Hepatocyte (in vitro differentiated cells): ENCODE measurements at regions not wholly inside any gene's neighbourhood (a gene's known extent, or its start where the extent isn't known, plus 50 kb on each side); places are given as distances from the start of the nearest gene placed in this dataset.
A peak's percentile ranks its signal among the peaks of the same experiment; 100 is the strongest.

ENCODE experiments used
- DNase-seq: peaks from one replicate; pipeline ENCODE4 v3.0.0-alpha.2; 2016; ENCODE audit warnings: low spot score
- H2AFZ ChIP-seq: fragments of 200-600 bp; sonication (generic); 2 replicates; pipeline ENCODE4 v1.6.0; 2016; ENCODE audit warnings: antibody characterized with exemption, mild to moderate bottlenecking
- H3K27ac ChIP-seq: fragments of 200-600 bp; sonication (generic); 2 replicates; pipeline ENCODE4 v1.5.1; 2016; ENCODE audit warnings: mild to moderate bottlenecking
- H3K27me3 ChIP-seq: fragments of 200-600 bp; sonication (generic); 2 replicates; pipeline ENCODE4 v1.6.1; 2016
- H3K36me3 ChIP-seq: fragments of 200-600 bp; sonication (generic); replicated peaks from 2 replicates; pipeline ENCODE4 v1.5.1; 2016; ENCODE audit warnings: low read depth; ENCODE audit not compliant: insufficient read depth
- H3K4me1 ChIP-seq: fragments of 200-600 bp; sonication (generic); 2 replicates; pipeline ENCODE4 v1.5.1; 2016; ENCODE audit warnings: mild to moderate bottlenecking, moderate library complexity; ENCODE audit not compliant: insufficient read depth
- H3K4me2 ChIP-seq: fragments of 200-600 bp; sonication (generic); 2 replicates; pipeline ENCODE4 v1.6.0; 2016
- H3K4me3 ChIP-seq: fragments of 200-600 bp; sonication (generic); 2 replicates; pipeline ENCODE4 v1.5.1; 2016; ENCODE audit warnings: mild to moderate bottlenecking
- H3K79me2 ChIP-seq: fragments of 200-600 bp; sonication (generic); 2 replicates; pipeline ENCODE4 v1.6.0; 2017; ENCODE audit warnings: mild to moderate bottlenecking
- H3K9me2 ChIP-seq: fragments of 200-600 bp; sonication (generic); replicated peaks from 2 replicates; pipeline ENCODE4 v1.6.0; 2017; ENCODE audit warnings: mild to moderate bottlenecking; ENCODE audit not compliant: insufficient read depth
- H3K9me3 ChIP-seq: fragments of 200-600 bp; sonication (generic); 2 replicates; pipeline ENCODE4 v1.5.1; 2016; ENCODE audit warnings: low read depth, mild to moderate bottlenecking
- H4K20me1 ChIP-seq: fragments of 200-600 bp; sonication (generic); 2 replicates; pipeline ENCODE4 v1.6.0; 2016; ENCODE audit warnings: mild to moderate bottlenecking; ENCODE audit not compliant: insufficient read depth, poor library complexity, severe bottlenecking
- EZH2 ChIP-seq: fragments of 200-600 bp; sonication (generic); IDR thresholded peaks from 2 replicates; pipeline ENCODE4 v1.6.1; 2016; ENCODE audit warnings: antibody characterized with exemption, mild to moderate bottlenecking, borderline replicate concordance
- EZH2phosphoT487 ChIP-seq: fragments of 200-600 bp; sonication (generic); IDR thresholded peaks from one replicate; pipeline ENCODE4 v1.6.1; 2018; ENCODE audit warnings: antibody characterized with exemption, mild to moderate bottlenecking, low read depth, moderate library complexity; ENCODE audit not compliant: unreplicated experiment, severe bottlenecking
- WGBS: methylation state at CpG from one replicate; pipeline ENCODE4 v1.1.6; 2016; ENCODE audit warnings: low lambda C conversion rate; ENCODE audit errors: missing lambda C conversion rate; 5-methylcytosine and 5-hydroxymethylcytosine counted together
- TF ChIP-seq, protein P1 (sequence below): fragments of 200-600 bp; sonication (generic); IDR thresholded peaks from 2 replicates; pipeline ENCODE4 v1.5.1; 2016; ENCODE audit warnings: antibody characterized with exemption, mild to moderate bottlenecking; ENCODE audit not compliant: poor library complexity

DNA sequence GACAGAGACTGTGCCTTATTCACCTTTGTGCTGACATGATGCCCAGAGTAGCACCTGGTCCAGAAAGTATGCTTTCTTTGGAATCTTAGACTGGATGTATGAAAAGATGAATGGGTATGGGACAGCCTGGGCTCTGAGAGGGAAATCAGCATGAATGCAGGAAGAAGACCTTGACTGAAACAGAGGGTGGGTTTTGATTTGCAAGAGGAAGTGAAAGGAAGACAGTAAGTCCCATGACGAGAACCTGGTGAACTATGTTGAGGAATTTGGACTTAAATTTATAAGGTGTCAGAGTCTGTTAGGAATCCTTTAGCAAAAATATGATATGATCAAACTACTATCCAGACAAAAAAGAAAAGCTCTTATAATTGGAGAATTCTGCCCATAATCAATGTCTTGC is 301.9 kb downstream of the SPRY2 start:
- TF ChIP-seq, protein P1, sequence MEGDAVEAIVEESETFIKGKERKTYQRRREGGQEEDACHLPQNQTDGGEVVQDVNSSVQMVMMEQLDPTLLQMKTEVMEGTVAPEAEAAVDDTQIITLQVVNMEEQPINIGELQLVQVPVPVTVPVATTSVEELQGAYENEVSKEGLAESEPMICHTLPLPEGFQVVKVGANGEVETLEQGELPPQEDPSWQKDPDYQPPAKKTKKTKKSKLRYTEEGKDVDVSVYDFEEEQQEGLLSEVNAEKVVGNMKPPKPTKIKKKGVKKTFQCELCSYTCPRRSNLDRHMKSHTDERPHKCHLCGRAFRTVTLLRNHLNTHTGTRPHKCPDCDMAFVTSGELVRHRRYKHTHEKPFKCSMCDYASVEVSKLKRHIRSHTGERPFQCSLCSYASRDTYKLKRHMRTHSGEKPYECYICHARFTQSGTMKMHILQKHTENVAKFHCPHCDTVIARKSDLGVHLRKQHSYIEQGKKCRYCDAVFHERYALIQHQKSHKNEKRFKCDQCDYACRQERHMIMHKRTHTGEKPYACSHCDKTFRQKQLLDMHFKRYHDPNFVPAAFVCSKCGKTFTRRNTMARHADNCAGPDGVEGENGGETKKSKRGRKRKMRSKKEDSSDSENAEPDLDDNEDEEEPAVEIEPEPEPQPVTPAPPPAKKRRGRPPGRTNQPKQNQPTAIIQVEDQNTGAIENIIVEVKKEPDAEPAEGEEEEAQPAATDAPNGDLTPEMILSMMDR = no peak
- no peak for TF ChIP-seq EZH2
- TF ChIP-seq EZH2phosphoT487 = no peak
- H3K9me2 ChIP-seq = no peaks in the 10 kb centered on the region
- DNase-seq = no peak
- H3K27ac ChIP-seq = no peak overlapping the region
- no peak overlapping the region for H2AFZ ChIP-seq
- no peak overlapping the region for H3K4me2 ChIP-seq
- 93% methylated on average over 1 of the region's 1 CpG for WGBS
- no peaks in the 10 kb centered on the region for H4K20me1 ChIP-seq
- no peaks in the 10 kb centered on the region for H3K36me3 ChIP-seq
- H3K4me3 ChIP-seq = no peak overlapping the region
- H3K4me1 ChIP-seq = no peaks in the 10 kb centered on the region
- no peaks in the 10 kb centered on the region for H3K79me2 ChIP-seq
- no peaks in the 10 kb centered on the region for H3K9me3 ChIP-seq
- no peaks in the 10 kb centered on the region for H3K27me3 ChIP-seq

DNA sequence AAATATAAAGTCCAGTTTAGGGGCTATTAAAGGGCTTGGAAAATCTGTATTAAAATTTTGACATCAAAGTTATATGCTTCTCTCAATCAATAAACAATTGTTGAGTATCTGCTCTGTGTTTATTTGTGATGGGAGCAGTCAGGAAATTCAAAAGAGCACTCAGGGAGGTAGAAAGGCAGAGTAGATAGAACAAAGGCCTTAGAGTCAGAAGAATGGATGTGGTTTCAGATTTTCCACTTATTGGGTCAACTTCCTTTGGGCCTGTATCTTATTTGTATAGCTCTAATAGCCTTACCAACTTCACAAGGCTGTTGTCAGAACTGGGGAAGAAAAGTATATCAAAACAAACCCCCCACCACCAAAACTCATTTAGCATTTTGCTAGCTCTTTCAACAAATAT is 302.6 kb downstream of the SPRY2 start:
- H3K27me3 ChIP-seq = no peaks in the 10 kb centered on the region
- no peak overlapping the region for H3K27ac ChIP-seq
- H4K20me1 ChIP-seq = no peaks in the 10 kb centered on the region
- no peak for DNase-seq
- H3K36me3 ChIP-seq = no peaks in the 10 kb centered on the region
- TF ChIP-seq, protein P1 = no peak
- no peak for TF ChIP-seq EZH2phosphoT487
- TF ChIP-seq EZH2 = no peak
- H2AFZ ChIP-seq = no peak overlapping the region
- no peaks in the 10 kb centered on the region for H3K9me3 ChIP-seq
- no peaks in the 10 kb centered on the region for H3K9me2 ChIP-seq
- no peaks in the 10 kb centered on the region for H3K4me1 ChIP-seq
- H3K4me3 ChIP-seq = no peak overlapping the region
- H3K79me2 ChIP-seq = no peaks in the 10 kb centered on the region
- H3K4me2 ChIP-seq = no peak overlapping the region

DNA sequence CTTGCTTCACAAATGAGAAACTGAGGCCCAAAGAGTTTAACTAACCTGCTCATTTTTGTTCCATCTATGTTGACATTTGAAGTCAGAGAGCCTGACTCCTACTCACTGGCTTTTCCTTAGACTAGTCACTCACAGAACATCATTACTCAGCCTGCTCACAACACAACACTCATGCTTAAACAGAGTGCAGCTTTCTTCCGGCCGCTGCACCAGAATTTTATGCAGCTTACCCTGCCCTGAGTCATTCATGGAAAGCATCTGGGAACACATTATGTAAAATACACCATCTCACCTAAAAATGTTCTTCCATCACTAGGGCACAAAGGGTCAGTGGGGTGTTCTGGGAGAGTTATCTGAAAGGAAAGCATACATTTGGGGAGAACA is 303.4 kb downstream of the SPRY2 start:
- Histone ChIP-seq H3K9me3 (no peaks in the 10 kb centered on the region), H3K36me3 (no peaks in the 10 kb centered on the region), H3K9me2 (no peaks in the 10 kb centered on the region), H2AFZ (no peak overlapping the region), H4K20me1 (no peaks in the 10 kb centered on the region), H3K79me2 (no peaks in the 10 kb centered on the region), H3K4me2 (no peak overlapping the region), H3K4me1 (no peaks in the 10 kb centered on the region), H3K27me3 (no peaks in the 10 kb centered on the region), H3K27ac (no peak overlapping the region), H3K4me3 (no peak overlapping the region)
- TF ChIP-seq EZH2 (no peak), EZH2phosphoT487 (no peak)
- TF ChIP-seq, protein P1 = no peak
- 70% methylated on average over 2 of the region's 2 CpGs for WGBS
- peak; percentile 5 for DNase-seq

DNA sequence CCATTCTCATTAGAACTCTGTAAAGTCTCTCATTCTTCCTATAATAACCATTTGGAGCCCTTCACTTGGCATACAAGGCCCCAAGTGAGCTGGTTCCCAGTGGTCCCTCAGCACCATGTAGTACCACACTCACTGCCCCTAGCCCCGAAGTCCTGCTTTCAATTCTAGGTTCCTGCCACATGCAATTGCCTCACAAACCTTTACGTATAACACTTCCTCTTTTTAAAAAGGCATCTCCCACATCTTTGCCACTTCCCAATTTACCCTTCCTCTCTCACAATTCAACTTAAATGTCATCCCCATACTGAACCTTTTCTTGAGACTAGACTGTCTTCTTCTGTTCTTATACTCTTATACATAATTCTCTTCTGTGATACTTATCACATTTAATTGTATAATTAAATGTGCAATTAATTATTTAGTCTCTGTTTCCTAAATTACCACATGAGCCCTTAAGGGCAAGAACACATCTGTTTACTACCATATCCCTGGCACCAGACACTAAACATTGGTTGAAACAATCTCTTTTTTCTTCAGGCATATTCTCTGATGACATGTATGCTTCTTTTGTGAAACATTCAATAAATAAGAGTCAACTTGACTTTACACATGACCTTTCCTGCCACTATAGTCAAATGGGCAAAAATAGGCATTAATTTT is 304.0 kb downstream of the SPRY2 start:
- DNase-seq = no peak
- WGBS = 91% methylated on average over 2 of the region's 2 CpGs
- TF ChIP-seq, protein P1 = no peak
- no peak for TF ChIP-seq EZH2
- no peak for TF ChIP-seq EZH2phosphoT487
- Histone ChIP-seq H3K9me2 (no peaks in the 10 kb centered on the region), H4K20me1 (no peaks in the 10 kb centered on the region), H3K9me3 (no peaks in the 10 kb centered on the region), H3K79me2 (no peaks in the 10 kb centered on the region), H3K36me3 (no peaks in the 10 kb centered on the region), H3K4me2 (no peak overlapping the region), H2AFZ (no peak overlapping the region), H3K4me3 (no peak overlapping the region), H3K27me3 (no peaks in the 10 kb centered on the region), H3K4me1 (no peaks in the 10 kb centered on the region), H3K27ac (no peak overlapping the region)
